ENCODE measurements at regions not wholly inside any gene's neighbourhood (a gene's known extent, or its start where the extent isn't known, plus 50 kb on each side); places are given as distances from the start of the nearest gene placed in this dataset.
A peak's percentile ranks its signal among the peaks of the same experiment; 100 is the strongest.

DNA sequence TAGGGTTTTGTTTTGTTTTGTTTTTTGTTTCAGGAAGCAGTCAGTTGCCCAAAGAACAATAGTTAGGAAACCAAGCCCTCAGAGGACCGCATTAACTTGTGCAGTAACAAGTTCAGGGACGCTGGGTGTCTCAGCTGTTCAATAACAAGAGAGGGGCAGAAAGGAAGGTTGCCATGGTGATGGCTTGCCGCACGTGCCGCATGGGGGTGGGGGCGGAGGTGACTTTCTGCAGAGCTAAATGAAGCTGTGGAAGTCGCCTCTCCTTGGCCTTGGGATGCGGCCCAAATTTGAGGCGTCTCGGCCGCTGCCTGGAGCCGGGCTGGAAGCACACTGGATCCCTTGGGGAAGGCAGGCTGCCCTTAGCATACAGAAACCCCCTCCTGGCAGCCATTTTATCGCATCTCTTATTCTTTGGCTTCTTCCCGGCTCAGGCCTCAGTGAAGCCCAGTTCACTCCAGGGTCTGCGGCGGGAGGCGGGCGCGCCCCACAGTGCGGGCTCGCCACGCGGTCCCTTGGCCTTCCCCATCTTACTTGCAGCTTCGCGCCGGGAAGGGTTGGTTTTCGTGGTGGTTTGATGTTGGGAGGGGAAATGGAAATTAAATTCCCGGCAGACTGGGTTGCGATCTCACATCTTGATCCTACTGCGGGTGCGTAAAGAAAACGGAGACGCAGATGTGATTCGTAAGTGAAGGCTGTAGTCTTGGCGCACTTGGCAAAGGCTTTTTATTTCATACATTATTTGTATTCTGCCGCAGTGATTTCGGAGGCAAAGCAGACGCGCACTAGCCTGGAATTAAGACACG is 94.3 kb downstream of the SLC17A6 start:
- Histone ChIP-seq H3K4me1 (replicated peaks in 1 of 4; ENCODE audit: control insufficient read depth in 3 of 4, insufficient read depth in 4 of 4, low read length in 3 of 4) (peaks cover 4 to 12% (median 6%) of the 10 kb centered on the region in 4 experiments; a peak in 6 of 7 replicates), H4K91ac (replicated peaks; ENCODE audit: insufficient read length, low read length) (no peak overlapping the region), H3K79me2 (ENCODE audit: control insufficient read depth in 1 of 2, insufficient read depth in 2 of 2, low read length in 2 of 2) (no peaks in the 10 kb centered on the region), H4K20me1 (replicated peaks in 1 of 2; ENCODE audit: control insufficient read depth in 1 of 2, insufficient read depth in 2 of 2, low read length in 2 of 2) (no peaks in the 10 kb centered on the region), H3K79me1 (ENCODE audit: low read depth, low read length) (no peaks in the 10 kb centered on the region), H3K36me3 (ENCODE audit: control insufficient read depth in 2 of 4, insufficient read depth in 4 of 4, low read length in 3 of 4) (no peaks in the 10 kb centered on the region), H3K4ac (replicated peaks; ENCODE audit: insufficient read length, low read depth, low read length) (no peak overlapping the region), H3K27me3 (replicated peaks in 1 of 4; ENCODE audit: control insufficient read depth in 3 of 4, extremely low read depth in 1 of 4, insufficient read depth in 3 of 4, low read length in 3 of 4) (0 out of 7 replicates have a peak, but pooled peaks cover 0 to 3% (median 0%) of the 10 kb centered on the region in 4 experiments), H3K4me2 (ENCODE audit: insufficient read depth in 1 of 2, low read depth in 2 of 2, low read length in 2 of 2) (peak overlapping the region; percentile 56 to 68), H3K18ac (ENCODE audit: extremely low read depth, low read length) (peak overlapping the region; percentile 71; the same call in 1 of the 2 replicates), H3K14ac (ENCODE audit: insufficient read length) (no peak overlapping the region), H2AK5ac (ENCODE audit: low read depth, low read length) (no peak overlapping the region), H2BK5ac (ENCODE audit: low read depth, low read length) (no peak overlapping the region), H2BK120ac (replicated peaks; ENCODE audit: low read depth, low read length) (no peak overlapping the region), H3K4me3 (ENCODE audit: extremely low read depth in 1 of 4, insufficient read depth in 2 of 4, low read depth in 3 of 4, low read length in 4 of 4) (peak overlapping the region; percentile 26 to 52 (median 31); a peak in 6 of 8 replicates), H2BK20ac (ENCODE audit: low read length) (no peak overlapping the region), H3K56ac (replicated peaks; ENCODE audit: insufficient read length, low read depth, low read length) (no peak overlapping the region), H4K8ac (ENCODE audit: extremely low read depth, insufficient read depth, low read length) (peak overlapping the region; percentile 97), H2BK12ac (ENCODE audit: low read depth, low read length) (peak overlapping the region; percentile 40; the same call in 1 of the 2 replicates), H3K27ac (ENCODE audit: low read depth, low read length) (no peak overlapping the region), H3K9me3 (ENCODE audit: insufficient read depth in 2 of 2, low read depth in 1 of 2, low read length in 1 of 2) (peaks cover 0 to 3% of the 10 kb centered on the region in 2 experiments; a peak in 1 of 4 replicates), H3K9ac (replicated peaks in 1 of 4; ENCODE audit: extremely low read depth in 1 of 4, low read depth in 3 of 4, low read length in 3 of 4) (peak overlapping the region in 3 of 4 experiments; percentile 45 to 56 (median 48); a peak in 6 of 7 replicates), H2BK15ac (ENCODE audit: low read length) (peak overlapping the region; percentile 29; the same call in 1 of the 2 replicates), H3K23ac (ENCODE audit: insufficient read length) (no peak overlapping the region), H2AFZ (ENCODE audit: low read length) (peak overlapping the region; percentile 84), H4K5ac (ENCODE audit: insufficient read length, low read depth, low read length) (peak overlapping the region; percentile 2), H3K23me2 (ENCODE audit: low read depth, low read length) (no peaks in the 10 kb centered on the region; the same call in 1 of the 2 replicates)
- ChIA-PET POLR2A (ENCODE audit: partially characterized antibody) (interaction anchor here (0.7 to 1.8 kb wide), 4 partner anchors 8 to 96 kb away, joined by 3 to 4 read pairs (median 3); no protein-coding TSS in a partner anchor), CTCF (ENCODE audit: partially characterized antibody) (interaction anchor here (1.0 to 1.6 kb wide), 3 partner anchors 9 to 27 kb away, joined by 3 to 5 read pairs (median 4); no protein-coding TSS in a partner anchor)
- FAIRE-seq (no peak), DNase-seq (ENCODE audit: low read depth in 1 of 2, low spot score in 2 of 2) (peak in 1 of 2 experiments; percentile 69)
- 37% methylated on average over 40 of the region's 40 CpGs; no CpG with 5 or more reads in 1 of the 2 experiments for WGBS, 2 experiments (ENCODE audit: extremely low coverage in 1 of 2, insufficient coverage in 1 of 2, insufficient read length in 1 of 2, insufficient replicate concordance in 2 of 2, low coverage in 1 of 2, low lambda C conversion rate in 2 of 2, missing lambda C conversion rate in 1 of 2)
- TF ChIP-seq SIN3A (conservative IDR thresholded peaks at IDR 0.05 in 1 of 2, IDR thresholded peaks at IDR 0.05 in 1 of 2; ENCODE audit: low read depth in 1 of 2, low read length in 2 of 2), result peak in 1 of 2 experiments; percentile 75; a peak in 2 of 4 replicates
- TF ChIP-seq, protein P1, sequence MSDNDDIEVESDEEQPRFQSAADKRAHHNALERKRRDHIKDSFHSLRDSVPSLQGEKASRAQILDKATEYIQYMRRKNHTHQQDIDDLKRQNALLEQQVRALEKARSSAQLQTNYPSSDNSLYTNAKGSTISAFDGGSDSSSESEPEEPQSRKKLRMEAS (IDR thresholded peaks at IDR 0.05), result peak; percentile 93
- TF ChIP-seq TEAD4 (IDR thresholded peaks at IDR 0.05; ENCODE audit: low read depth, low read length), result no peak
- no peak for TF ChIP-seq EGR1 (IDR thresholded peaks at IDR 0.05; ENCODE audit: borderline replicate concordance, low read depth, low read length)
- TF ChIP-seq KDM4A (IDR thresholded peaks at IDR 0.05; ENCODE audit: low read depth, low read length, severe bottlenecking), result no peak
- TF ChIP-seq YY1 (IDR thresholded peaks at IDR 0.05; ENCODE audit: low read depth, low read length), result peak; percentile 86
- no peak for TF ChIP-seq CREB1 (IDR thresholded peaks at IDR 0.05)
- no peak; a peak in 1 of 4 replicates for TF ChIP-seq RAD21 (IDR thresholded peaks at IDR 0.05 in 1 of 2, conservative IDR thresholded peaks at IDR 0.05 in 1 of 2; ENCODE audit: low read depth in 2 of 2, low read length in 2 of 2)
- no peak for TF ChIP-seq MAFK (IDR thresholded peaks at IDR 0.05; ENCODE audit: low read depth, low read length)
- TF ChIP-seq PHF8 (conservative IDR thresholded peaks at IDR 0.05; ENCODE audit: low read depth, low read length), result peak; percentile 46
- TF ChIP-seq TBP (IDR thresholded peaks at IDR 0.05; ENCODE audit: low read depth, low read length), result peak; percentile 47

All from H1 (cell line).